ENCODE measurements at regions not wholly inside any gene's neighbourhood (a gene's known extent, or its start where the extent isn't known, plus 50 kb on each side); places are given as distances from the start of the nearest gene placed in this dataset.

- no peak for TF ChIP-seq CTCF (IDR thresholded peaks at IDR 0.05; ENCODE audit: low read length)
- TF ChIP-seq EZH2 (IDR thresholded peaks at IDR 0.05; ENCODE audit: borderline replicate concordance, low read length), result no peak
Observed at GRCh38 chr12:98419795-98420404, 95.5 kb upstream of the TMPO start.
